22Rv1 (cell line): ENCODE measurements at regions not wholly inside any gene's neighbourhood (a gene's known extent, or its start where the extent isn't known, plus 50 kb on each side); places are given as distances from the start of the nearest gene placed in this dataset.

ENCODE experiments used
- H3K27ac ChIP-seq: fragments of 450-650 bp; 2 replicates; pipeline ENCODE4 v1.5.1; 2017
- CTCF ChIP-seq: fragments of 450-650 bp; IDR thresholded peaks from 2 replicates; pipeline ENCODE4 v1.5.1; 2017; ENCODE audit warnings: mild to moderate bottlenecking
- ZFX ChIP-seq: fragments of 450-650 bp; IDR thresholded peaks from 2 replicates; pipeline ENCODE4 v1.6.1; 2017; ENCODE audit warnings: antibody characterized with exemption, borderline replicate concordance

DNA sequence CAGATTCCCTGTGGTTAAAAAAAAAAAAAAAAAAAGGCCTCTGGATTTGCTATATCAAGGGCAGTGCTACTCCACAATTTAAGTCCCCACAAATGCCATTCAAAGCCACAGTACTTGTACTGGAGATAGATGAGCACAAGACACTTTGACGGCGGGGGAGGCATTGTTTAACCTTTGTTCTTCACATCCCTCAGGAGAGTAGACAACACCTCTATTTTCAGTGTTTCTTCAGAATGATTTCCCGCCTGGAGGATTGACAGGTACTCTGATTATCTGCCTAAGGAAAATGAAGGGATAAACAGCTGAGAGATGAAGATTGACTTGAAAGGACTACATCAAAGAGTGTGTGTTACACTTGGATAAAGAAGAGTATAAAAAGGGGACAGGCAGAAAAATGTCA is 58.7 kb downstream of the OTOL1 start:
- no peak for TF ChIP-seq ZFX
- TF ChIP-seq CTCF, result no peak
- no peak overlapping the region for H3K27ac ChIP-seq

DNA sequence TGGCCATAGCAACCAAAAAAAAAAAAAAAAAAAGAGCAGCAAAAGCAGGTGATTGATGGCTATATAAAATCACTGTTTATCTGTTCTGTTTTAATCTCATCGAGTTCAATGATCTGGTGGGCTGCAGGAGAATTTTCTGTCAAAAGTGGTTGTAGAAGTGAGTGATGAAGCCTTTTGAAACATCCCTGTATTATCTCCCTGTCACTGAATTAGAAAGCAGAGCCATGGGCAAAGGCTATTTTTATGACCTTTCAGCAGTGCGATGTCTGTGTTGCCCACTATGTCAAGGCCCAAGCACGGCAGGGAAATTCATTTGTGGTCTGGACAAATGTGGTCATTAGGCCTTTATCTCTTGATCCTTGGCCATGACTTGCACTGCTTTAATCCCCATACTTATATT is 59.9 kb downstream of the OTOL1 start:
- TF ChIP-seq CTCF, result no peak
- no peak for TF ChIP-seq ZFX
- H3K27ac ChIP-seq, result no peak overlapping the region

- no peak for TF ChIP-seq ZFX
- no peak for TF ChIP-seq CTCF
- no peak overlapping the region for H3K27ac ChIP-seq
Observed at GRCh38 chr3:161556941-161557340, 60.3 kb downstream of the OTOL1 start.

- TF ChIP-seq ZFX, result no peak
- no peak for TF ChIP-seq CTCF
- no peak overlapping the region for H3K27ac ChIP-seq
Observed at GRCh38 chr3:161557445-161558150, 61.0 kb downstream of the OTOL1 start.

DNA sequence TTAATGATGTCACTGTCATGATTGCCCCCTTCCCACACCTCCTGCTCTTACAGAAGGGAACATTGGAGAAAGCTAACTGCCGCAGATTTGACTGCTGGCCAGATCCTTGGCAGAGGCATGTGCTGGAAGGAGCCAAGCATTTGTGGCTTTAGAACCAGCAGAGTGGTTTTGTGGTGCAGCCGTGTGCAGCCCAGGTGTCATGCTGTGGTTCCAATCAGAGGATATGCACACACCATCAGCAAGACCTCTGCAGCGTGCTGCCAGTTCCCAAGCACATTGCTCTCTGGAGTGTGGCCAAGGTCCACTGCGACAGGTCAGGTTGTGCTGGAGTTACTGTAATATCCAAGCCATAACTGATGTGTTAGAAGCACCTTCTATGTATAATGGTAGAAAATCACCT is 61.6 kb downstream of the OTOL1 start:
- TF ChIP-seq ZFX, result no peak
- no peak for TF ChIP-seq CTCF
- H3K27ac ChIP-seq, result no peak overlapping the region

- no peak overlapping the region for H3K27ac ChIP-seq
- peak; percentile 89 for TF ChIP-seq CTCF
- TF ChIP-seq ZFX, result no peak
Observed at GRCh38 chr3:161559177-161559998, 62.8 kb downstream of the OTOL1 start.
